HG03108 (cell line): ENCODE measurements at regions not wholly inside any gene's neighbourhood (a gene's known extent, or its start where the extent isn't known, plus 50 kb on each side); places are given as distances from the start of the nearest gene placed in this dataset.
A peak's percentile ranks its signal among the peaks of the same experiment; 100 is the strongest.
"Not testable (repeated sequence)": the region's sequence is repeated elsewhere in the genome, so short reads cannot be mapped to it uniquely, and the experiment has no call there.

Experiments
- ATAC-seq: cut with Tn5 transposase; IDR thresholded peaks from one replicate; pipeline ENCODE4 v1.9.1; 2021; ENCODE audit warnings: moderate library complexity; ENCODE audit not compliant: unreplicated experiment

DNA sequence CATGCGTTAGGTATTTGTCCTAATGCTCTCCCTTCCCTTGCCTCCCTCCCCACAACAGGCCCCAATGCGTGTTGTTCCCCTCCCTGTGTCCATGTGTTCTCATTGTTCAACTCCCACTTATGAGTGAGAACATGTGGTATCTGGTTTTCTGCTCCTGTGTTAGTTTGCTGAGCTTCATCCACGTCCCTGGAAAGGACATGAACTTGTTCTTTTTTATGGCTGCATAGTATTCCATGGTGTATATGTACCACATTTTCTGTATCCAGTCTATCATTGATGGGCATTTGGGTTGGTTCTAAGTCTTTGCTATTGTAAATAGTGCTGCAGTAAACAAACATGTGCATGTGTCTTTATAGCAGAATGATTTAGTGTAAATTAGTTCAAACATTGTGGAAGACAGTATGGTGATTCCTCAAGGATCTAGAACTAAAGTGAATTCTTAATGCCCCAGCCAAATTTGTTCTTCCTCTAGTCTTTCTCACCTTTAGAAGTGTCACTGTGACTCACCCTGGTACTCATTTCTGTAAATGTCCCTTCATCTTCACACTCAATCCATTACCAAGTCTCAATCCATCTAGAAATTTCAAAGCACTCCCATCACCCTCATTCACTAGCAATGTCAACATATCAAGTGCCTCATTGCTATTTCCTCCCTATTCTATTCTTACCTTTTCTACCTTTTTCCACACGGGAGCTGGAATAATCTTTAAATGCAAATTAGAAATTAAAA is 123.9 kb downstream of the MREG start:
- ATAC-seq = not testable (repeated sequence)

DNA sequence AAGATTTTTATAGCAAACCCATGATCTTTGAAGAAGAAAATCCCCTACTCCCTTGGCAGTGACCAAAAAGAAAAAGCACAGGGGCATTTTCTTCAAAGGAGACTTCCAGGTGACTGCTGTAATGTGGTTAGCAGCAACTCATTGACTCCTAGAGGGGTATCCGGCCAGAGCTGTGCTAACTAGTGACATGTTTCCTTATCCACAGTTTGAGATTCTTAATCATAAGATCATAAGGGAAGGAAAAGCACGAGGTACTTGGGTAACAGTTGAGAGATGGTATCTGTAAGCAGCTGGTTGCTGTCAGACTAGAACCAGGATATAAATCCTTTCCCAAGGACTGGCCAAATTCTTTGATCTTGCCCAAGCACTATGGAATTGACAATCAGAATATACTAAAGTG is 124.7 kb downstream of the MREG start:
- no peak for ATAC-seq

GRCh38 chr2:215887303-215887702 is 126.0 kb downstream of the MREG start:
- ATAC-seq = no peak

- no peak for ATAC-seq
These were observed 127.3 kb downstream of the MREG start for GRCh38 chr2:215886022-215886421.

GRCh38 chr2:215885536-215885935 is 127.8 kb downstream of the MREG start:
- ATAC-seq = no peak

GRCh38 chr2:215884451-215885087 is 128.8 kb downstream of the MREG start:
- no peak for ATAC-seq

GRCh38 chr2:215883799-215884198 is 129.6 kb downstream of the MREG start:
- peak; percentile 68 for ATAC-seq

DNA sequence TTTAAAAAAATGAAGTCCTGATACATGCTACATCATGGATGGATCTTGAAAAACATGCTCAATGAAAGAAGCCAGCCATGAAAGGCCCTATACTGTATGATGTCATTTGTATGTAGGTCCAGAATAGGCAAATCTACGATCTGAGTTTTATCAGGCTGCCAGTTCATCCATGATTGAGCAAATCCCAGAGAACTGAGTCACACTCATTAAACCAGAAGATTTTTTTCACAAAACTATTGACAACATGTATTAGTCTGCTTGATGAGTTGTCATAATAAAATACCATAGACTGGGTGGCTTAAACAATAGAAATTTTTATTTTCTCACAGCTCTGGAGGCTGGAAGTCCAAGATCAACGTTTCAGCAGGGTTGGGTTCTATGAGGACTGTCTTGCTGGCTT is 130.7 kb downstream of the MREG start:
- ATAC-seq = no peak

DNA sequence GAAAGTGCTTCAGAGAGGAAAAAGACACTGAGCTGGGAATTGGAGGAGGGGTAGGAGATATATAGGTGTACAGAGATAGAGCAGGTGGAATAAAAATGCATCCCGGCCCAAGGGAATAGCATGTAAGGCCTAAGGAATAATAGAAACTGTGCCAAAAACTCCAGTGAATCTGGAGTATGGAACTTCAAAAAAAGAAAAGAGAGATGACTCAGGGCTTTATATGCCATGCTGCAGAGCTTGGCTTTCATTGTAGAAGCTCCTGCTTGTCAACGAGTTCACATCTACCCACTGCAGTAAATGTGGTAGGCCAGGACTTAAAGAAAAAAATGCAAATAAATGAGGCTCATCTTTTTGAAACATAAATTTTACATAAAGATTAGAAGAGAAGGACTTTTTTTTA is 131.8 kb downstream of the MREG start:
- ATAC-seq = no peak

DNA sequence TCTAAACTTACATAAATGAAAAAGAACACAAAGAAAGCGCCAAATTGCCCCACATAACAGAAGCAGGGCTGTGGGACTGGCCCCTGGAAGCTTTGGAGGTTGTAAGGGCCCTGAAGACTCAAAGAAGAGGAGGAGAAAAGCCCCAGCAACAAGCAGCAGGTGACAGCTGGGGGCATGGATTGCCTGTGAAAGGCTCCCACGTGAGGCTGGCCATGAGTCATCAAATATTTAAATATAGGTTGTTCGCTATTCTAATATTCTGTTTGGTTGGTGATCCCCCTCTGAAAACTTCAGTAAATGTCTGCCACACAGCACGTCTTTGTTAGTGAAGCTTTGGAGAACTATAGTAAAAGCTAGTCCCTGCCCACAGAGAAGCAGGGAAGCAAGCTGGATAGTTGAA is 132.4 kb downstream of the MREG start:
- ATAC-seq = peak; percentile 45

DNA sequence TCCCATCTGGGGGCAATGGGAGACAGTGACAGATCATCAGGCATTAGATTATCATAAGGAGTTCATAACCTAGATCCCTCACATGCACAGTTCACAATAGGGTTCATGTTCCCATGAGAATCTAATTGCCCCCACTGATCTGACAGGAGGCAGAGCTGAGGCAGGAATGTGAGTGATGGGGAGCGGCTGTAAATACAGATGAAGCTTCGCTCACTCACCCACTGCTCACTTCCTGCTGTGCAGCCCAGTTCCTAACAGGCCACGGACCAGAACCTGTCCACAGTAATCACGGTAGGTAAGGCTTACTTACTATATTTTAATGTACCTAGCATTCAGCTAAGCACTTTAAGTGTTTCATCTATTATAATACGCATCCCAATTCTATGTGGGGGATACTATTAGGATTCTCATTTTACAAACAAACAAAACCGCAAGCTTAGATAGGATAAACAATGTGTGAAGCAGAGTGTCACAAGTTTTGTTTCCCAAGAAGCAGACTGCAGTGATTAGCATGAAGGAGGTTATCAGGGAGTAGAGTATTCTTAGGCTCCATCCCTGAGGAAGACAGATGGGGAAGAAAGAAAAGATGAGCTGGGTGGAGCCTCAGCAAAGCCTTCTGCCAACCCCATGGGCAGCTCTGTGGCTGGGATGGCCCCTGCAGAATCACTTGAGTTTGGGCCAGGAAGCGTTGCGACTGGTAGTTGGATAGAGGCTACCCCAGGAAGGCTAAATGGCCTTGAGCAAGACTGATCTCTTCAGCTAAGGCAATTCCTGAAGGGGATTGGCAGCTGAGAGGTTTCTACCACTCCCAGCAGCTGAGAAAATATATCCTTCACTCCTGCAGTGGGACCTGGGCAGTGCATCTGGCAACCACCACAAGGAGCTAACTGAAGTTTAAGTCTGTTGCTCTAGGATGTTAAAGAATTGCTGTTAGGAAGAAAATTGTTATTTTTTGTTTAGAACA is 133.1 kb downstream of the MREG start:
- ATAC-seq = no peak

GRCh38 chr2:215879331-215879730 is 134.0 kb downstream of the MREG start:
- no peak for ATAC-seq

DNA sequence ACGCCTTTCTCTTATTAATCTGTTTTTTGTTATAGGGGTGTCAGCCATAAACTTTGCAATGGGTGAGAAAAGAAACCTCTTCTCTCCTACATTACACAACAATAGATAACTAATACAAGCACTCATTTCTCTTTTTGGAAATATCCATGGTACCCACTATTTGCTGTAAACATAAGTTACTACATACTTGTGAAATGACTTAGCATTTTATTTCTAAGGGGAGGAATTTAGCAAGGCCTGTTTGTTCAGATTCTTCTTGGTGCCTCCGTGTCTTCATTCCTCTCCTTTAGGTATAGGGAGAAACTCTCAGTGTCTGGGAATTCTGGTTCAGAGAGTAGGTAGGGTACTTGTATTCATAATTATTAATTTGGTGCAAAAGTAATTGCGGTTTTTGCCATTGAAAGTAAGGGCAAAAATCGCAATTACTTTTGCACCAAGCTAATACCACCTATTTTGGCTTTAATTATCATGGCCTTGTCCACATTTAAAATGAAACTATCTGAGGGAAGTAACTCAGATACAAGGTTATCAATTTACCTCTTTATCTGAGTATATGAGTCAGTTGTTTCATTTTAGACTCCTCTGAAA is 134.8 kb downstream of the MREG start:
- no peak for ATAC-seq

DNA sequence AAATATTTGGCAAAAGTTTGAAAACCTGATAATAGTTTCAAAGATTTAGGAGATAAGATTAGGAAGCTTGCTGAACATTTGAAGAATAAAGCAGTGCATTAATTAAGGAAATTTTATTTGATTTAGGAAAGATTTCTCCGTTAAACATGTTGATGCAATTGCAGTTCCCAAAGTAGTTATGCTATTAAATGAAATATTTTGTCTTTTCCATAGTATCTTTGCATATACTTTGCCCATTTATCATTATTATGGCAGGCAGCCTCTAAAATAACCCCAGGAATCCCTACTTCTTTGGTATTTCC is 136.5 kb downstream of the MREG start:
- no peak for ATAC-seq

GRCh38 chr2:215876139-215876936 is 137.0 kb downstream of the MREG start:
- ATAC-seq = no peak

GRCh38 chr2:215874418-215874817 is 138.9 kb downstream of the MREG start:
- ATAC-seq = no peak

- no peak for ATAC-seq
These were observed 142.4 kb downstream of the MREG start for GRCh38 chr2:215870986-215871385.

- ATAC-seq = no peak
These were observed 143.3 kb downstream of the MREG start for GRCh38 chr2:215870088-215870490.

DNA sequence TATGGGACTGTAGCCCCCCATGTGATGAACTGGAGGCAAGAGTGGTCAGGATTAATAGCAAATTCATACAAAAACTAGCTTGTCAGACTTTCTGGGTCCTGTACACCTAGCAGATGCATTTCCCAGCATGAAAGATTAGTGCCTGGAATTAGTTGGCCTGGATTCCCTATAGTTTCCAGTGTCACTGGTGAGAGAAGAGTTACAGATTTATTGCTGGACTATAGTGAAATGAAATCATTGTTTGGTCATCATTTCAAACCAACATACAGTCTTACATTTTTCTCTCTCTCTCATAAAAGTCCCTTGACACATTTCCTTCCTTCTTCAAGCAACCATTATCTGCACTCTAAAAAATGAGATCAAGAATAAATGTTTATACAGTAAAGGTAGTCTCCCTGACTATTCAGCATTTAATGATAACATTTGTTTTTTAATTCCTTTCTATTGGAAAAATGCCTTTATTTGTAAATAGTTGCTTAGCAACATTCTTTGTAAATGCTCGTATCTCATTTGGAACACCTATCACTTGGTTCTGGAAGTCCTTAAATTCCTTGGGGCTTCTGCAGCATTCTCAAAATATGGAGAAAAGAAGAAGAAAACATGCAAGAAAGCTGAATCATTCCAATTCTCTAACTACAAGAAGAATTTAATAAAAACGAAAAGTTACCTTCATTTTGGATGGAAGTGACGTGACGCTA is 144.4 kb downstream of the MREG start:
- ATAC-seq = no peak

- ATAC-seq = no peak
These were observed 146.7 kb downstream of the MREG start for GRCh38 chr2:215866606-215867005.
